ENCODE measurements at regions not wholly inside any gene's neighbourhood (a gene's known extent, or its start where the extent isn't known, plus 50 kb on each side); places are given as distances from the start of the nearest gene placed in this dataset.

DNA sequence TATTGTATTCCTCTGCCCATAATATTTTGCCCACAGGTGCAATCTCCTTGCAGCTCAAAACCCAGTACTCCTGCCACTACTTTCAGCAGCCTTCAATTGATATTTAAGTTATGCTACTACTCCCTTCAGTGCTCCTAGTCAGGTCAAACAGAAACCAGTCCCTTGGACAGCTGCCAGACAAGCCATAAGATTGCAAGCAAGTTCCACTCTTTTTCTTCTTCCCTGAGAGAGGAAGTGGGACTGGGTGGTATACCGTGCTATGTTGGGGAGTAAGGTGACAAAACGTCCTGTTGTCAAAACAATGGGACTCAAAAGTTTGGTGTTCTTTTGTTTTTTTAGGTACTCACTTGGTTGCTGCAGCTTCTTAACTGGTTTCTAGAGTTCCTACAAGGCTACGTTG, 63.1 kb upstream of the FRY start:
- TF ChIP-seq, protein P1, sequence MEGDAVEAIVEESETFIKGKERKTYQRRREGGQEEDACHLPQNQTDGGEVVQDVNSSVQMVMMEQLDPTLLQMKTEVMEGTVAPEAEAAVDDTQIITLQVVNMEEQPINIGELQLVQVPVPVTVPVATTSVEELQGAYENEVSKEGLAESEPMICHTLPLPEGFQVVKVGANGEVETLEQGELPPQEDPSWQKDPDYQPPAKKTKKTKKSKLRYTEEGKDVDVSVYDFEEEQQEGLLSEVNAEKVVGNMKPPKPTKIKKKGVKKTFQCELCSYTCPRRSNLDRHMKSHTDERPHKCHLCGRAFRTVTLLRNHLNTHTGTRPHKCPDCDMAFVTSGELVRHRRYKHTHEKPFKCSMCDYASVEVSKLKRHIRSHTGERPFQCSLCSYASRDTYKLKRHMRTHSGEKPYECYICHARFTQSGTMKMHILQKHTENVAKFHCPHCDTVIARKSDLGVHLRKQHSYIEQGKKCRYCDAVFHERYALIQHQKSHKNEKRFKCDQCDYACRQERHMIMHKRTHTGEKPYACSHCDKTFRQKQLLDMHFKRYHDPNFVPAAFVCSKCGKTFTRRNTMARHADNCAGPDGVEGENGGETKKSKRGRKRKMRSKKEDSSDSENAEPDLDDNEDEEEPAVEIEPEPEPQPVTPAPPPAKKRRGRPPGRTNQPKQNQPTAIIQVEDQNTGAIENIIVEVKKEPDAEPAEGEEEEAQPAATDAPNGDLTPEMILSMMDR (optimal IDR thresholded peaks at IDR 0.05 in 1 of 3, IDR thresholded peaks at IDR 0.05 in 1 of 3, conservative IDR thresholded peaks at IDR 0.05 in 1 of 3; ENCODE audit: extremely low read depth in 1 of 3, insufficient read depth in 2 of 3, low read length in 3 of 3) = no peak
- TF ChIP-seq EZH2 (IDR thresholded peaks at IDR 0.05; ENCODE audit: low read length) = no peak
